Stimulated activated CD4-positive, alpha-beta T cell treated with anti-CD3 and anti-CD28 coated beads, Interleukin-12 subunit alpha, Interleukin-12 subunit beta, amount 100 ng/mL, for 24 hours (primary cell): ENCODE measurements at regions not wholly inside any gene's neighbourhood (a gene's known extent, or its start where the extent isn't known, plus 50 kb on each side); places are given as distances from the start of the nearest gene placed in this dataset.

Experiments
- DNase-seq, 2 experiments: peaks; one replicate each; pipeline ENCODE4 v3.0.0-alpha.2; 2020; ENCODE audit warnings: low read depth in 2 of 2

- no peak for DNase-seq
These were observed 516.8 kb upstream of the MARCKS start for GRCh38 chr6:113340371-113340770.

DNA sequence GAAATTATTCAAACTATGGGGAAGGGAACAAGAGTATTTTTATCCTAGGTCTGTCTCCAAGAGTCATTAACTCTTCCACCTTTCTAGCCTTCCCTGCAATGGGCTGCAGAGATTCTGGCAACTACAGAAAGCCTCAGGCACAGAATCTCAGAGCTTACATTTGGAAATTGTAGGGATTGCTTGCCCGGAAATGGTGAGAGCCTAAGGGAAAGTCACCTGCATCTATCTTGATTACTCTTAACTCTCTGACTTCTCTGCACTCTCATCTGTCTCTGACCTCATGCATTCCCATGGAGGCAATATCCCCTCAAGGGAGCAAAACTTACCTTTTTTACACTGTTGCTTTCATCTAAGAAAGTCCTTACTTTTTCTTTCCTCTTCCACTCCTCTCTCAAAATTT, 513.2 kb upstream of the MARCKS start:
- DNase-seq, result no peak

- DNase-seq, result no peak
These were observed 512.2 kb upstream of the MARCKS start for GRCh38 chr6:113344969-113345368.

GRCh38 chr6:113347436-113347835, 509.7 kb upstream of the MARCKS start:
- no peak for DNase-seq

DNA sequence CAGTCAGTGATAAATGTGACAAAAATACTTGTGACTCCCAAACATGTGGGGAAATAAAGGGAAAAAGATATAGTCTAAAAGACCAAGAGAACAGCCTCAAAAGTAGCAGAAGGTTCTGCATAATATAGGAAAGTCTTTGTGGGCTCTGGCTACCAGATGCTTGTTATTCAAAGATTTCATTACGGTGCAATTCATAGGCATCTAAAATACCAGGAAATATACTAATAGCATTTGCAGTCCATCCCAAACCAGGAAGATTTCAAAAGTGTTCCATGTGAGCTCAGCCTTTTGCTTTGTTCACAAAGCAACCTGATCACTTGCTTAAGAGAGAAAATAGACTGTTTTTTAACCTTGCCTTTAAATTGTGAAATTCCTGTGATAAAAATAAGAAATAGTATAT, 506.7 kb upstream of the MARCKS start:
- DNase-seq, result no peak

DNA sequence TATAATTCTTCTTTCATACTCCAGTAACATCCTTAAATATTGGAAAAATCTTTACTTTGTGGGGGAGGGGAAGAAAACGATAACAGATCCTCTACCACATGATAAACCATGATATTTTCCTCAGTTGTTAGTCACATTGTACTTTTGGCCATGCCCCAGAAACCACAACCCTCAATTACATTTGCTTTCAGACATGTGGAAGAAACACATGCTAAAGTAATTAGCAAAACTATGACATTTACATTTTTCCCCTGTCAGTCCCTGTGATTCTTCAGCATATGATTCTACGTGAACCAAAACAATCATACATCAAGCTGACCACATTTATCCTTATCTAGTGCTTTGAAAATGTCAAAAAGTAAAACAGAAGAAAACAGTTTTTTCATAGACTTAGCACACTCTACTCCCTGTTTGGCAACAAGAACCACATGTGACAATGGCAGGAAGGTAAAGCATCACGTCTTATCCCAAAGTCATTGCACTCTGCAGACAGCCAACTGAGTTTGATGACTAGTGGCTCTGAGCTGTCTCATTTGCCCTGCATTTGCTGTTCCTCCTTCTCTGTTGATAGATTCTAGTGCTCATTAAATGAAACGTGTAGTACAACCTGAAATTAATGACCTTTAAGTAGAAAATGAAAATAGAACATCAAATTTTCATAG, 505.8 kb upstream of the MARCKS start:
- DNase-seq, result no peak

DNA sequence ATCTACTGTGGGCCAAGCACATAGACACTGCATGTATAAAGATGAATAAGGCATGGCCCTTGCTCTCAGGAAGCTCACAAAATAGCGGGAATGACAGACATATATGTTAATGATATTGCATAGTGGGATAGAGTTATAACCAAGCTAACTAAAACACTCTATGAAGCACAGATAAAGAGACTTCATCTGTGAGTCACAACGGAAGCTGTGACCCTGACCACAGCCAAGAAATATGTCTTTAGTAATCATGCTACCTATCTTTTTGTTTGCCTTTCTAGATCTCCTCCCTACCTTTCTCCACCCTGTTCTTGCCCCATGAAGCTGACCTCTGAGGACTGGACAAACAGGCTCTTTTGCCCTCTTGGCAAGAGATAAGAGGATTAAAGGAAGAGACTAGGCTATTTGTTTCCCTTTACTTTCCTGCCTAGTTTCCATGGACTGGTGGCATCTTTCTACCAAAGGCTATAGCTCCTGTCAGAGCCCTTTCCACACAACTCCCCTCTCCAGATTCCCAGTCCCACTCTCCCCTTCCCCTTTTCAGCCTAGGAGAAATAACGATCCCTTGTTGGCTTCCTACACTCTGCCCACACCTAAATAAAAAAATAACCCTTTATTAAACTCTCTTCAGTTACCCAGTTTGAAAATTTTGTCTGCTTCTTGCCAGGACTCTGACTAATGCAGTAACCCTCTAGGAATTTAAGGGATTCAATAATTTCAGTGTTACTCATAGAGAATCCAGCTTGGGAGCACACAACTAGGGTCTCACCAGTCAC, 504.9 kb upstream of the MARCKS start:
- no peak for DNase-seq

DNA sequence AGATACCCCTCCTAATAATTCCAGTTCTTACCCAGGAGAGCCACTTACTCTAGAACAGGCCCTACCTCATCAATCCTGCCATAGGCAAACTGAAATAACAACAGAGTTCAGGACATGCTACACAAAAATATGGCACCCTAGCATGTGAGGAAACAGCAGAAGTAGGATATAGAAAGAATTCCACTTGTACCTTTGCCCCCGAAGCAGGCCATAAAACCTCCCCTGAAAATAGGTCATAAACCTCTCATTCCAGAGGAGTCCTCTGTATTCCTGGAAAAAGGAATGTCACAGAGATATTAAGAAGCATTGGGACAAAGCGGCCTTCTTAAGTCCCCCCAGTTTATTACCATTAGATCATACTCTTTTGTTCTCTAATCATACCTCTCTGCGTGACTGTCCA, 504.3 kb upstream of the MARCKS start:
- DNase-seq, result no peak

- DNase-seq, result no peak
These were observed 503.8 kb upstream of the MARCKS start for GRCh38 chr6:113353392-113353791.

DNA sequence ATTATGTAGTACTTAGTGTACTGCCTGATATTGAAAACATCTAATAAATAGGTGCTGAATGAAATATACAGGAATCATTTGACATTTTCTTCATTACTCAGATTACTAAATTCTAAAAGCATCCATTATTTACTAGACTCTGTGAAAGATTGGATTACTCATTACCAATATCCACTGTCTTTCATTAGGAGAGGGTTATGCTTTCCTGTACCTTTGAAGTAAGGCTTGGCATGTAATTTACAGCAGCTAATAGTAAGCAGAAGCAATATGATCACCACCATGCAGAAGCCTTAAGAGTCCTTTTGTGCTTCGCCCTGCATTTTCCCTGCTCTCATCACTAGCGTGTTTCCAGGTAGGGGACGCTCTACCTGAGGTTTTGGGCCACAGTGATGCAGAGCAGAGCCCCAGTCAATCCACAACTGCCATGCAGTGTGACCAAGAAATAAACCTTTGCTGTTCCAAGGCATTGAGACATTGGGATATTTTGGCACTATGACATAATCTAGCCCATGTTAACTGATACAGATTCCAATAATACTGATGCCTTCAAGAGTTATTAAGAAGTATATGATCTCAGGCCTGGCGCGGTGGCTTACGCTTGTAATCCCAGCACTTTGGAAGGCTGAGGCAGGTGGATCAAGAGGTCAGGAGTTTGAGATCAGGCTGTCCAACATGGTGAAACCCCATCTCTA, 502.8 kb upstream of the MARCKS start:
- no peak for DNase-seq

- DNase-seq, result no peak
These were observed 501.0 kb upstream of the MARCKS start for GRCh38 chr6:113356139-113356538.

- no peak for DNase-seq
These were observed 500.1 kb upstream of the MARCKS start for GRCh38 chr6:113357041-113357440.

GRCh38 chr6:113358063-113358583, 499.0 kb upstream of the MARCKS start:
- DNase-seq, result no peak

DNA sequence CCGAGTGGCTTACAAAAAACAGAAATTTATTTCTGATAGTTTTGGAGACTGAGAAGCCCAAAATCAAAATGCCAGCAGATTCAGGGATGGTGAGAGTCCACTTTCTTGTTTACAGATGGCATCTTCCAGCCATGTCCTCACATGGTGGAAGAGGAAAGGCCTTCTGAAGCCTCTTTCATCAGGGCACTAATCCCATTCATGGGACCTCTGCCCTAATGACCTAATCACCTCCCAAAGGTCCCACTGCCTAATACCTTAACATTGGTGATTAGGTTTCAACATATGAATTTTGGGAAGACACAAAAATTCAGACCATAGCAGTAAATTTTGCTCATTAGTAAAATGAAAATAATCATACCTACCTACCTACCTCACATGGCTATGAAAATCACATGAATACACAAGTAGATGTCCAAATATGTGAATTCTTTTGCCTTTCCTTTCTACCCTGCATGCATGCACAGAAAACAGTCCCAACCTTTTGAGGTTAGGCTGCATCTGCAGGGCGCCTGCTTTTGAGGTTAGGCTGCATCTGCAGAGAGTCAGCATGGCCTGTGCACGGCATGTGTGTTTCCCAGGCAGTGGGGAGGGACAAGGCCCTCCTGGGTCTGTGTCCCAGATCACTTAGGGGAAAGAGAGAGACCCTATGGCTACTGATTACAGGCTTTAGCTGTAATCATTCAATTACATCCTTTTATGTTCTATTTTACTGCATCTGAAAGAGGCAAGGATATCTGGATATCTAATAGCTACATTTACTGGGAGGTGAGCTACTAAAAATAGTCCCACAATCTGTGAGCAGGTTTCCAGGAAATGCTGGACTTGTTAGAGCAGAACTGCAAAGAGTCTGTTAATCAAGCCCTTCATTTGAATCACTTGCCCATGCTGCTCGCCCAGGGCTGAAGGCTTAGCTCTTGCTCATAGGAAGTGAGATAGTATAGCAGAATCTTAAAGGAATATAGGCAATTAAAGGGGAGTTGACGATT, 497.7 kb upstream of the MARCKS start:
- no peak for DNase-seq

GRCh38 chr6:113361014-113361645, 496.0 kb upstream of the MARCKS start:
- DNase-seq, result no peak

GRCh38 chr6:113362301-113363047, 494.7 kb upstream of the MARCKS start:
- no peak for DNase-seq

GRCh38 chr6:113363048-113363798, 493.9 kb upstream of the MARCKS start:
- no peak for DNase-seq

GRCh38 chr6:113363866-113364265, 493.3 kb upstream of the MARCKS start:
- DNase-seq, result no peak

- no peak for DNase-seq
These were observed 492.4 kb upstream of the MARCKS start for GRCh38 chr6:113364766-113365165.

GRCh38 chr6:113365191-113365590, 492.0 kb upstream of the MARCKS start:
- no peak for DNase-seq
